CD14-positive monocyte (primary cell): ENCODE measurements at regions not wholly inside any gene's neighbourhood (a gene's known extent, or its start where the extent isn't known, plus 50 kb on each side); places are given as distances from the start of the nearest gene placed in this dataset.

Experiments
- DNase-seq, 3 donors: peaks; one replicate each; pipeline ENCODE4 v3.0.0-alpha.2; 2011 to 2022
- H2AFZ ChIP-seq: 2 replicates; pipeline ENCODE4 v1.6.0; 2012; ENCODE audit warnings: mild to moderate bottlenecking, low read depth, low read length, inconsistent platforms; ENCODE audit not compliant: insufficient read depth, poor library complexity, severe bottlenecking
- H3K27ac ChIP-seq, 2 donors: 1 replicate in 1 of 2; 2 replicates in 1 of 2; pipeline ENCODE4 v1.5.1; 2012 to 2013; ENCODE audit warnings: low read length in 2 of 2, control low read depth in 1 of 2, inconsistent platforms in 1 of 2, low read depth in 1 of 2, mild to moderate bottlenecking in 1 of 2
- H3K27me3 ChIP-seq, 2 donors: one replicate each; pipeline versions ENCODE4 v1.6.0 to v1.6.1; 2011 to 2013; ENCODE audit warnings: low read length in 2 of 2; ENCODE audit not compliant: control insufficient read depth in 2 of 2, insufficient read depth in 2 of 2
- H3K36me3 ChIP-seq, 2 donors: replicated peaks in 1 of 2; 1 replicate in 1 of 2; 2 replicates in 1 of 2; pipeline versions ENCODE4 v1.5.1 to v1.6.1; 2012 to 2013; ENCODE audit warnings: low read length in 2 of 2, control low read depth in 1 of 2, inconsistent platforms in 1 of 2, mild to moderate bottlenecking in 1 of 2; ENCODE audit not compliant: insufficient read depth in 2 of 2, control insufficient read depth in 1 of 2
- H3K4me1 ChIP-seq, 2 donors: 1 replicate in 1 of 2; 2 replicates in 1 of 2; pipeline versions ENCODE4 v1.5.1 to v1.6.1; 2012 to 2013; ENCODE audit warnings: low read length in 2 of 2, control low read depth in 1 of 2, inconsistent platforms in 1 of 2, mild to moderate bottlenecking in 1 of 2, moderate library complexity in 1 of 2; ENCODE audit not compliant: insufficient read depth in 2 of 2, control insufficient read depth in 1 of 2
- H3K4me2 ChIP-seq: replicated peaks from 2 replicates; pipeline ENCODE3; 2012; ENCODE audit warnings: low read length, moderate library complexity, mild to moderate bottlenecking; ENCODE audit not compliant: poor library complexity, severe bottlenecking; ENCODE audit errors: extremely low read depth
- H3K4me3 ChIP-seq, 3 experiments: fragments of 200-600 bp in 1 of 3; sonication (generic) in 1 of 3; replicated peaks in 1 of 3; 1 replicate in 2 of 3; 2 replicates in 1 of 3; pipeline ENCODE4 v1.5.1; 2011 to 2013; ENCODE audit warnings: low read length in 3 of 3, mild to moderate bottlenecking in 3 of 3, control low read depth in 2 of 3, low read depth in 2 of 3, inconsistent platforms in 1 of 3, moderate library complexity in 1 of 3
- H3K79me2 ChIP-seq: 2 replicates; pipeline ENCODE4 v1.6.0; 2012; ENCODE audit warnings: mild to moderate bottlenecking, control low read depth, inconsistent platforms, low read length, moderate library complexity; ENCODE audit not compliant: insufficient read depth
- H3K9ac ChIP-seq: 2 replicates; pipeline ENCODE4 v1.6.0; 2017; ENCODE audit warnings: low read length, mild to moderate bottlenecking; ENCODE audit not compliant: insufficient read depth, poor library complexity, severe bottlenecking
- H3K9me3 ChIP-seq, 2 donors: replicated peaks in 1 of 2; 1 replicate in 1 of 2; 2 replicates in 1 of 2; pipeline versions ENCODE4 v1.5.1 to v1.6.1; 2012 to 2013; ENCODE audit warnings: low read length in 2 of 2, control low read depth in 1 of 2; ENCODE audit not compliant: control insufficient read depth in 1 of 2, insufficient read depth in 1 of 2
- H4K20me1 ChIP-seq: 2 replicates; pipeline ENCODE4 v1.6.0; 2012; ENCODE audit warnings: mild to moderate bottlenecking, low read length, control low read depth, moderate library complexity; ENCODE audit not compliant: insufficient read depth
- H3K27ac Mint-ChIP-seq, 7 donors: one replicate each; pipeline ENCODE4 v1.8.0; 2020; ENCODE audit warnings: mild to moderate bottlenecking in 7 of 7, mixed read lengths in 7 of 7, moderate library complexity in 6 of 7, inconsistent platforms in 2 of 7
- H3K27me3 Mint-ChIP-seq, 3 donors: one replicate each; pipeline ENCODE4 v1.8.0; 2021 to 2022; ENCODE audit warnings: low read depth in 3 of 3, mild to moderate bottlenecking in 3 of 3, mixed read lengths in 3 of 3, moderate library complexity in 3 of 3, inconsistent platforms in 1 of 3
- H3K36me3 Mint-ChIP-seq, 2 donors: one replicate each; pipeline ENCODE4 v1.8.0; 2020; ENCODE audit warnings: mixed read lengths in 2 of 2, inconsistent platforms in 1 of 2, mild to moderate bottlenecking in 1 of 2
- H3K4me1 Mint-ChIP-seq: one replicate; pipeline ENCODE4 v1.8.0; 2020; ENCODE audit warnings: mild to moderate bottlenecking, mixed read lengths
- H3K4me3 Mint-ChIP-seq, 2 donors: one replicate each; pipeline ENCODE4 v1.8.0; 2020; ENCODE audit warnings: mild to moderate bottlenecking in 2 of 2, mixed read lengths in 2 of 2, moderate library complexity in 1 of 2
- H3K9me3 Mint-ChIP-seq, 7 donors: one replicate each; pipeline ENCODE4 v1.8.0; 2020 to 2022; ENCODE audit warnings: mixed read lengths in 7 of 7, mild to moderate bottlenecking in 6 of 7, moderate library complexity in 6 of 7, inconsistent platforms in 2 of 7
- WGBS: methylation state at CpG from one replicate; pipeline ENCODE4 v1.1.5; 2013; ENCODE audit warnings: missing lambda C conversion rate; ENCODE audit not compliant: insufficient coverage; 5-methylcytosine and 5-hydroxymethylcytosine counted together
- intact Hi-C, 2 donors: fragments of 100-400 bp; cut with micrococcal nuclease; formaldehyde crosslinking; loops; one replicate each; pipeline versions ENCODE4 v1.15.0 to v1.15.1; 2023
- TF ChIP-seq, protein P1 (sequence below): fragments of 200-600 bp; IDR thresholded peaks from one replicate; pipeline ENCODE4 v1.8.0; 2022; ENCODE audit warnings: antibody characterized with exemption, mild to moderate bottlenecking

DNA sequence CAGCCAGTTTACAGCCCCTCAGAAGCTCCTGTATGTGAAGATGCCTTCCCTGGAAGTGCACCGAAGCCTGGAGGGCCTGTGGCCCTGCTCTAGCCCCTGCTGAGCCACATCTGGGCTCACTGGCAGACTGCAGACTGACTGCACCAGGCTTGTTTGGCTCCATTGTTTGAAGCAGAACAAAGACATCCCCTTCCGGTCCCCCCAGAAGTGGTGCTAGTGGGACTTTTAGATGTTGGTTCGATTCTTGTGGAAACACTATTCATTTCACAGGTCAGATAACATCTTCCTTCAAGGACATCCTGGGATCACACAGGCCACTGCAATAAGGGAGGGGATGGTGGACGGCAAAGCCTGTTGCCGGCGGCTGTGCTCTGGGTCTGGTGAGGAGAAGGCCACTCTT is 57.8 kb upstream of the CBLN2 start:
- no peak overlapping the region for H3K27ac Mint-ChIP-seq

DNA sequence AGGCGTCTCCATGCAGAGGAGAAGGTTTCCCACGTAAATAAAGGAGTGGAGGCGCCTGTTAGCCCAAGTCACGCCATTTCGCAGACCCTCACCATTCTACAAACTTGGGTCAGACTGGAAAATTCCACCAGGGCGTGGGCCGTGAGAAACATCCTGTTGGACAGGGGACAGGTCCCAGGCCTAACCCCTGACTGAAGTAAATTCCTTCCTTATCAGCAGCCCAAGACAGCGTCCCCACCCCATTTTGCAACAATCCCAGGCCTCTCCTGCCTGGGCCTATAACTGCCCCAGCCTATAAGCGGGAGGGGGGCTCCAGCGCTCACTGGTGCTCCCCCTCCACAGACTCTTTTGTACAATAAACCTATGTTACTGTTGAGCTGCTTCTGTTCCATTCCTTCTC is 57.3 kb upstream of the CBLN2 start:
- peaks cover 5 to 18% (median 14%) of the 10 kb centered on the region in 7 donors for H3K9me3 Mint-ChIP-seq
- intact Hi-C loops = no loop called here
- no peaks in the 10 kb centered on the region for H3K36me3 Mint-ChIP-seq
- H3K27ac Mint-ChIP-seq = no peak overlapping the region
- Histone ChIP-seq H3K36me3 (no peaks in the 10 kb centered on the region), H2AFZ (no peak overlapping the region), H3K27me3 (no peaks in the 10 kb centered on the region), H3K4me3 (no peak overlapping the region), H3K9me3 (peaks cover 16 to 24% of the 10 kb centered on the region in 2 donors), H4K20me1 (no peaks in the 10 kb centered on the region), H3K9ac (no peak overlapping the region), H3K79me2 (no peaks in the 10 kb centered on the region), H3K27ac (no peak overlapping the region), H3K4me2 (no peak overlapping the region), H3K4me1 (no peaks in the 10 kb centered on the region)
- TF ChIP-seq, protein P1, sequence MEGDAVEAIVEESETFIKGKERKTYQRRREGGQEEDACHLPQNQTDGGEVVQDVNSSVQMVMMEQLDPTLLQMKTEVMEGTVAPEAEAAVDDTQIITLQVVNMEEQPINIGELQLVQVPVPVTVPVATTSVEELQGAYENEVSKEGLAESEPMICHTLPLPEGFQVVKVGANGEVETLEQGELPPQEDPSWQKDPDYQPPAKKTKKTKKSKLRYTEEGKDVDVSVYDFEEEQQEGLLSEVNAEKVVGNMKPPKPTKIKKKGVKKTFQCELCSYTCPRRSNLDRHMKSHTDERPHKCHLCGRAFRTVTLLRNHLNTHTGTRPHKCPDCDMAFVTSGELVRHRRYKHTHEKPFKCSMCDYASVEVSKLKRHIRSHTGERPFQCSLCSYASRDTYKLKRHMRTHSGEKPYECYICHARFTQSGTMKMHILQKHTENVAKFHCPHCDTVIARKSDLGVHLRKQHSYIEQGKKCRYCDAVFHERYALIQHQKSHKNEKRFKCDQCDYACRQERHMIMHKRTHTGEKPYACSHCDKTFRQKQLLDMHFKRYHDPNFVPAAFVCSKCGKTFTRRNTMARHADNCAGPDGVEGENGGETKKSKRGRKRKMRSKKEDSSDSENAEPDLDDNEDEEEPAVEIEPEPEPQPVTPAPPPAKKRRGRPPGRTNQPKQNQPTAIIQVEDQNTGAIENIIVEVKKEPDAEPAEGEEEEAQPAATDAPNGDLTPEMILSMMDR = no peak
- DNase-seq = no peak
- no peak overlapping the region for H3K4me3 Mint-ChIP-seq
- peaks cover 0 to 2% (median 0%) of the 10 kb centered on the region in 3 donors for H3K27me3 Mint-ChIP-seq
- no peaks in the 10 kb centered on the region for H3K4me1 Mint-ChIP-seq
- 92% methylated on average over 10 of the region's 10 CpGs for WGBS

More for the DNA sequence above, 57.8 kb upstream of the CBLN2 start:
- Mint-ChIP-seq H3K36me3 (no peaks in the 10 kb centered on the region), H3K9me3 (peaks cover 5 to 18% (median 14%) of the 10 kb centered on the region in 7 donors), H3K4me3 (no peak overlapping the region), H3K27me3 (peaks cover 0 to 1% (median 0%) of the 10 kb centered on the region in 3 donors), H3K4me1 (no peaks in the 10 kb centered on the region)
- Histone ChIP-seq H3K4me2 (no peak overlapping the region), H3K4me3 (no peak overlapping the region), H2AFZ (no peak overlapping the region), H3K79me2 (no peaks in the 10 kb centered on the region), H3K27me3 (no peaks in the 10 kb centered on the region), H3K9me3 (peaks cover 16 to 24% of the 10 kb centered on the region in 2 donors), H4K20me1 (no peaks in the 10 kb centered on the region), H3K9ac (no peak overlapping the region), H3K27ac (no peak overlapping the region), H3K36me3 (no peaks in the 10 kb centered on the region), H3K4me1 (no peaks in the 10 kb centered on the region)
- intact Hi-C loops = no loop called here
- DNase-seq = no peak
- WGBS = 63% methylated on average over 1 of the region's 6 CpGs
- TF ChIP-seq, protein P1 = no peak
